ENCODE measurements at regions not wholly inside any gene's neighbourhood (a gene's known extent, or its start where the extent isn't known, plus 50 kb on each side); places are given as distances from the start of the nearest gene placed in this dataset.

DNA sequence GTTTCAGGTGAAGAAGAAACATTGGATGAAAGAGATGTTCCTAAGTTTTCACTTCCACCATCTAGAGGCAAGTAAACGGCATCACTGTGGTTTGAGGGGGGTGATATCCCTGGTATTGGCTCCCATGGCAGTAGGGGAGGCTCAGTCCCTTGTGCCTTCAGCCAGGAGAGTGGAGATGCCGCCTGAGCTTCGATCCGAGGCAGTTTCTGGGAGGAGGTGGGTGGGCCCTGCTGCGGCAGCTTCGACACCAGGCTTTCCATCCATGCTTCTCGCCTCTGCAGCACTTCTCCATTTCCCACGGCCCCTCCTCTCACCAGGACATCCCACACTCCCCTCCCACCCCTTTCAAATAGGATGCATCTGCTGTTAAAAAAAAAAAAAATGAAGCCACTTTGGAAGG, 258.3 kb downstream of the GADD45G start:
- Histone ChIP-seq H3K27me3 (ENCODE audit: control insufficient read depth, insufficient read depth, low read length, poor library complexity, severe bottlenecking) (no peaks in the 10 kb centered on the region), H3K9me3 (ENCODE audit: control insufficient read depth, low read length) (peaks cover 2% of the 10 kb centered on the region), H3K4me3 (ENCODE audit: insufficient read depth, low read depth, low read length) (no peak overlapping the region), H3K4me1 (ENCODE audit: control insufficient read depth, insufficient read depth, low read length) (peaks cover 5% of the 10 kb centered on the region), H3K27ac (ENCODE audit: insufficient read depth, low read depth, low read length, poor library complexity, severe bottlenecking) (no peak overlapping the region), H3K36me3 (ENCODE audit: control insufficient read depth, insufficient read depth, low read length) (no peaks in the 10 kb centered on the region)
- 84 to 94% methylated on average over 8 of the region's 8 CpGs for WGBS, 2 experiments

DNA sequence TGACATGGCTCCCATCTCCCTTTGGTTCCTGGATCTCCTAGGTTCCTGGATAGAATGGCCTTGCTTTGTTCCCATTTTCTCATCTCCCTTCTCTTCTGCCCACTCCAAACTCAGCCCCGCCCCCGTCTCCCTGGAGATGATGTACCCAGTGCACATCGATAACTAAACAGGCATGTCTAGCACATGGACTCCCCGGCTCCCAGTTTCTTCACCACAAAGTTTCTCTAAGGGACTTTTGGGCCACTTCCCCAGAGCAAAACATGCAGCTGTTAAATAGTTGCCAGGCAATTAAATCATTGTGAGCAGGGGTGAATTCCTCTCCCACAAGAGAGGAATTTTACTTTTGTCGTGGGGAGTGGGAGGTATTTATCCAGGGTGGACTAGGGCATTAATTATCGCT, 259.0 kb downstream of the GADD45G start:
- Histone ChIP-seq H3K4me1 (ENCODE audit: control insufficient read depth, insufficient read depth, low read length) (peaks cover 5% of the 10 kb centered on the region), H3K27ac (ENCODE audit: insufficient read depth, low read depth, low read length, poor library complexity, severe bottlenecking) (no peak overlapping the region), H3K36me3 (ENCODE audit: control insufficient read depth, insufficient read depth, low read length) (no peaks in the 10 kb centered on the region), H3K27me3 (ENCODE audit: control insufficient read depth, insufficient read depth, low read length, poor library complexity, severe bottlenecking) (no peaks in the 10 kb centered on the region), H3K9me3 (ENCODE audit: control insufficient read depth, low read length) (no peaks in the 10 kb centered on the region), H3K4me3 (ENCODE audit: insufficient read depth, low read depth, low read length) (no peak overlapping the region)
- WGBS, 2 experiments: 90 to 92% methylated on average over 6 of the region's 6 CpGs

GRCh38 chr9:89864257-89864656, 259.4 kb downstream of the GADD45G start:
- Histone ChIP-seq H3K4me3 (ENCODE audit: insufficient read depth, low read depth, low read length) (no peak overlapping the region), H3K27ac (ENCODE audit: insufficient read depth, low read depth, low read length, poor library complexity, severe bottlenecking) (no peak overlapping the region), H3K4me1 (ENCODE audit: control insufficient read depth, insufficient read depth, low read length) (peaks cover 5% of the 10 kb centered on the region), H3K9me3 (ENCODE audit: control insufficient read depth, low read length) (no peaks in the 10 kb centered on the region), H3K36me3 (ENCODE audit: control insufficient read depth, insufficient read depth, low read length) (no peaks in the 10 kb centered on the region), H3K27me3 (ENCODE audit: control insufficient read depth, insufficient read depth, low read length, poor library complexity, severe bottlenecking) (no peaks in the 10 kb centered on the region)
- 88 to 96% methylated on average over 5 of the region's 5 CpGs for WGBS, 2 experiments

GRCh38 chr9:89864731-89865130, 259.9 kb downstream of the GADD45G start:
- no peak overlapping the region for H3K27ac ChIP-seq (ENCODE audit: insufficient read depth, low read depth, low read length, poor library complexity, severe bottlenecking)
- H3K36me3 ChIP-seq (ENCODE audit: control insufficient read depth, insufficient read depth, low read length): no peaks in the 10 kb centered on the region
- no peaks in the 10 kb centered on the region for H3K9me3 ChIP-seq (ENCODE audit: control insufficient read depth, low read length)
- WGBS, 2 experiments: 93 to 95% methylated on average over 4 of the region's 4 CpGs
- H3K4me3 ChIP-seq (ENCODE audit: insufficient read depth, low read depth, low read length): no peak overlapping the region
- peaks cover 5% of the 10 kb centered on the region for H3K4me1 ChIP-seq (ENCODE audit: control insufficient read depth, insufficient read depth, low read length)
- H3K27me3 ChIP-seq (ENCODE audit: control insufficient read depth, insufficient read depth, low read length, poor library complexity, severe bottlenecking): no peaks in the 10 kb centered on the region

- H3K9me3 ChIP-seq (ENCODE audit: control insufficient read depth, low read length): no peaks in the 10 kb centered on the region
- H3K27me3 ChIP-seq (ENCODE audit: control insufficient read depth, insufficient read depth, low read length, poor library complexity, severe bottlenecking): no peaks in the 10 kb centered on the region
- H3K4me3 ChIP-seq (ENCODE audit: insufficient read depth, low read depth, low read length): no peak overlapping the region
- no peaks in the 10 kb centered on the region for H3K36me3 ChIP-seq (ENCODE audit: control insufficient read depth, insufficient read depth, low read length)
- whole genome bisulfite sequencing, 2 experiments: 90 to 93% methylated on average over 8 of the region's 8 CpGs
- no peak overlapping the region for H3K27ac ChIP-seq (ENCODE audit: insufficient read depth, low read depth, low read length, poor library complexity, severe bottlenecking)
- H3K4me1 ChIP-seq (ENCODE audit: control insufficient read depth, insufficient read depth, low read length): peaks cover 5% of the 10 kb centered on the region
Observed at GRCh38 chr9:89865357-89865756, 260.5 kb downstream of the GADD45G start.

GRCh38 chr9:89865981-89866380, 261.2 kb downstream of the GADD45G start:
- Histone ChIP-seq H3K27ac (ENCODE audit: insufficient read depth, low read depth, low read length, poor library complexity, severe bottlenecking) (no peak overlapping the region), H3K4me3 (ENCODE audit: insufficient read depth, low read depth, low read length) (no peak overlapping the region), H3K9me3 (ENCODE audit: control insufficient read depth, low read length) (no peaks in the 10 kb centered on the region), H3K4me1 (ENCODE audit: control insufficient read depth, insufficient read depth, low read length) (peaks cover 5% of the 10 kb centered on the region), H3K36me3 (ENCODE audit: control insufficient read depth, insufficient read depth, low read length) (no peaks in the 10 kb centered on the region), H3K27me3 (ENCODE audit: control insufficient read depth, insufficient read depth, low read length, poor library complexity, severe bottlenecking) (no peaks in the 10 kb centered on the region)
- WGBS, 2 experiments: 95 to 96% methylated on average over 10 of the region's 10 CpGs

DNA sequence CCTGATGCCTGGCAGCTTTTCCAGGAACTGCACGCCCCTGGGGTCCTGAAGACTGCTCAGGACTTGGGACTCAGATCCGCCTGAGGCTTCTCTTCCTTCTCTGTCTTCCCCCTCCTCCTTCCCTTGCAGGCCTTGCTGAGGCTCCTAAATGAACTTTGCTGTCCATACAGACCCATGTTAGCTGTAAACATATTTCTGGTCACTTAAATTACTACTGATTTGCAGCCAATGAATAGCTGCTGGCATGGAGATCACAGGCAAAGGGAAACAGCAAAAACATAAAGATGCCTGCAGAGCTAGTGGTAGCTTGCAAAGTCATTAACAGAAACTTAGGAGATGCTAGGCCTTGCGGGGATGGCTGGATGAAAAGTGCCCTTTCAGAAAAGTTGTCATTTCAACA, 261.9 kb downstream of the GADD45G start:
- no peaks in the 10 kb centered on the region for H3K27me3 ChIP-seq (ENCODE audit: control insufficient read depth, insufficient read depth, low read length, poor library complexity, severe bottlenecking)
- 93 to 94% methylated on average over 3 of the region's 3 CpGs for WGBS, 2 experiments
- H3K9me3 ChIP-seq (ENCODE audit: control insufficient read depth, low read length): no peaks in the 10 kb centered on the region
- H3K4me3 ChIP-seq (ENCODE audit: insufficient read depth, low read depth, low read length): no peak overlapping the region
- H3K4me1 ChIP-seq (ENCODE audit: control insufficient read depth, insufficient read depth, low read length): peaks cover 5% of the 10 kb centered on the region
- H3K36me3 ChIP-seq (ENCODE audit: control insufficient read depth, insufficient read depth, low read length): no peaks in the 10 kb centered on the region
- H3K27ac ChIP-seq (ENCODE audit: insufficient read depth, low read depth, low read length, poor library complexity, severe bottlenecking): no peak overlapping the region

DNA sequence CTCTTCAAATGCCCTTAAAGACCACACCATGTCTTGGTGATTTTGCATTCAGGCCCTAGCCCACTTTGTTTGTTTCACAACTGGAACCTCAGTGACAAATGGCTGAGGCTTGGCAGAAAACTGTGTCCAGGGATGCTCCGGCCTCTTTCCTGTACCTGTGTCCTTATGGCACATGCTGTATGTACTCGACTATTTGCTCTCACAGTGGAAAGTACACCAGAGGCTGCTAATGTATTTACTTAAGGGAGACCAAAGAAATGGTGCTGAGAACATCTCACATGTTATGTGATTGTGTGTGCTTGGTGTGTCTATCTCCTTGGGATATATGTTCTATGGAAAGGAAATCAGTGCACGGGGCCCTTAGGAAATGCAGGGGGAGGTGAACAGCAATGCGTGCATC, 263.3 kb downstream of the GADD45G start:
- Histone ChIP-seq H3K27ac (ENCODE audit: insufficient read depth, low read depth, low read length, poor library complexity, severe bottlenecking) (no peak overlapping the region), H3K36me3 (ENCODE audit: control insufficient read depth, insufficient read depth, low read length) (no peaks in the 10 kb centered on the region)
- WGBS, 2 experiments: 93 to 97% methylated on average over 4 of the region's 4 CpGs

DNA sequence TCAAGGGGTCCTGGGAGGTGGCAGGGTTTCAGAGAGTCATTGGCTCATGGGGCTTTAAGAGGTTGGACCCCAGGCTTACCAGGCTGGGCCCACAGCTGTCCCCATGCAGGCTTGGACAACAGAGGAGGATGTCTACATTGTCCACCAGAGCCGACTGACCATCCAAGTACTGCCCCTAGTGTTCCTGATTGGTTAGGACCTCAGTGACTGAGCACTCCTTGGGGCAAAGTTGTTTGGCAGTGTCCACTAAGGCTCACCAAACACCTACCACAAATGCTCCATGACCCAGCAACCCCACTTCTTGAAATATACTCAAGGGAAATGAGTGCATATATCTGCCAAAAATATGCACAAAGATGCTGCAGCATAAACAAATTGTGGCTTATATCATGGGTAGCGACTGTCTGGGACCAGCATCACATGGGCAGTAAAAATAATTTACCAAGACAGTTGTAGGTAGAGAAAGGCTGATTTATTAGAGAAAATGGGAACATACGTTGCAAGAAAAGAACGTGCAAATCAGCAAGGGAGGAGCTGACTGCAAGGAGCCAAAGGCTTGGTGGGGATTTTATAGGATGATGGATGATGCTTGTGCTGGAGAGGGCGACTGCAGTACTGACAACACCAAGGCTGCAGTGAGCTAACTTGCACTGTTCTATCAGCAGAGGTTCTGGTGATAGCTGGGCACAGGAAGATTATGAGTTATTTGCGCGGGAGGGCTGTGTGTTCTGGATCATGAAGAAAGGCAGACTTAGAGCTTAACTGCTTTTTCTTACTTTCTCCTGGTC, 265.2 kb downstream of the GADD45G start:
- no peaks in the 10 kb centered on the region for H3K9me3 ChIP-seq (ENCODE audit: control insufficient read depth, low read length)
- H3K27ac ChIP-seq (ENCODE audit: insufficient read depth, low read depth, low read length, poor library complexity, severe bottlenecking): no peak overlapping the region
- H3K36me3 ChIP-seq (ENCODE audit: control insufficient read depth, insufficient read depth, low read length): no peaks in the 10 kb centered on the region
- H3K4me1 ChIP-seq (ENCODE audit: control insufficient read depth, insufficient read depth, low read length): peaks cover 1% of the 10 kb centered on the region
- H3K4me3 ChIP-seq (ENCODE audit: insufficient read depth, low read depth, low read length): no peak overlapping the region
- no peaks in the 10 kb centered on the region for H3K27me3 ChIP-seq (ENCODE audit: control insufficient read depth, insufficient read depth, low read length, poor library complexity, severe bottlenecking)
- WGBS, 2 experiments: 82 to 86% methylated on average over 7 of the region's 7 CpGs

More for the DNA sequence above, 263.3 kb downstream of the GADD45G start:
- peaks cover 5% of the 10 kb centered on the region for H3K4me1 ChIP-seq (ENCODE audit: control insufficient read depth, insufficient read depth, low read length)
- H3K4me3 ChIP-seq (ENCODE audit: insufficient read depth, low read depth, low read length): no peak overlapping the region
- H3K27me3 ChIP-seq (ENCODE audit: control insufficient read depth, insufficient read depth, low read length, poor library complexity, severe bottlenecking): no peaks in the 10 kb centered on the region
- no peaks in the 10 kb centered on the region for H3K9me3 ChIP-seq (ENCODE audit: control insufficient read depth, low read length)

- Histone ChIP-seq H3K36me3 (ENCODE audit: control insufficient read depth, insufficient read depth, low read length) (no peaks in the 10 kb centered on the region), H3K4me3 (ENCODE audit: insufficient read depth, low read depth, low read length) (no peak overlapping the region), H3K4me1 (ENCODE audit: control insufficient read depth, insufficient read depth, low read length) (peaks cover 8% of the 10 kb centered on the region), H3K9me3 (ENCODE audit: control insufficient read depth, low read length) (no peaks in the 10 kb centered on the region), H3K27ac (ENCODE audit: insufficient read depth, low read depth, low read length, poor library complexity, severe bottlenecking) (no peak overlapping the region), H3K27me3 (ENCODE audit: control insufficient read depth, insufficient read depth, low read length, poor library complexity, severe bottlenecking) (no peaks in the 10 kb centered on the region)
- 93 to 97% methylated on average over 5 of the region's 5 CpGs for WGBS, 2 experiments
Observed at GRCh38 chr9:89871871-89872331, 267.1 kb downstream of the GADD45G start.
